ENCODE measurements at regions not wholly inside any gene's neighbourhood (a gene's known extent, or its start where the extent isn't known, plus 50 kb on each side); places are given as distances from the start of the nearest gene placed in this dataset.
"Not testable (repeated sequence)": the region's sequence is repeated elsewhere in the genome, so short reads cannot be mapped to it uniquely, and the experiment has no call there.

- no peak for DNase-seq
These were observed 2183.2 kb upstream of the AGA start for GRCh38 chr4:179625406-179625805.

DNA sequence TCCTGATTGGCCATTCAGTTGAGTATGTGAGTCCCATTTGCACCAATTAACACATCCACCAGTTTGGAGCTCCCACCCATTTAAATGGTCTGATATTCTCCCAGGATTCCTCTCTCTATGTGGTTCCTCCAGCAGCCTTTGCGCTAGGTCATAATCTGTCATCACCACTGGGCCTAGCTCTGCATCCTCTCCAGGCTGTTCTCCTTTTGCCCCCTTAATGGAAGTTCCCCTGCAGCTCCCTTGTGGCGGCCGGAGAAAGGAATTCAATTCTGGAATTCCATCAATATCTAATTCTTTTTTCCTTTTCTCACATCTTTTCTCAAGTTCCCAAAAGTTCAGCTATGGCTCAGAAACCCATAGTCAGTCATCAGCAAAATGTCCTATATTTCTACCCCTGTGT lies 2184.4 kb upstream of the AGA start:
- DNase-seq: no peak

- DNase-seq: no peak
These were observed 2189.1 kb upstream of the AGA start for GRCh38 chr4:179631321-179631720.

DNA sequence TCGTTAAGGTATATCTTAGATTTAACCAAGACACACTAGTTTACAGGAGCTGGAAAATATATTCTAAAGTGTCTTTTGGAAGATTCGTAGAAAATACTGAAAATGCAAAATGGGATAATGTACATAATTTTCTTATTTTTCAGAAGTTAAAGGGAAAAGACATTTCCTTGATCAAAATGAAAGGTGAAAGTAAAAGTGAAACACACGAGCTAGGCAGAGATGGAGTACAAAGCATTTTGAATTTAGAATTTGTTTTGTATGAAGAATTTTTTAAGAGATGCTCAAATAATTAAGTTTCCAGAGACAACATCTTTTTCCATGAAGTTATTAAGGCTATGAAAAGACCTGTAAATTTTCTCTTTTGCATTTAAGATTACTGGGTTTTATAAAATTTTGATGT lies 2192.6 kb upstream of the AGA start:
- no peak for DNase-seq

GRCh38 chr4:179662522-179662921 lies 2220.3 kb upstream of the AGA start:
- DNase-seq: no peak

DNA sequence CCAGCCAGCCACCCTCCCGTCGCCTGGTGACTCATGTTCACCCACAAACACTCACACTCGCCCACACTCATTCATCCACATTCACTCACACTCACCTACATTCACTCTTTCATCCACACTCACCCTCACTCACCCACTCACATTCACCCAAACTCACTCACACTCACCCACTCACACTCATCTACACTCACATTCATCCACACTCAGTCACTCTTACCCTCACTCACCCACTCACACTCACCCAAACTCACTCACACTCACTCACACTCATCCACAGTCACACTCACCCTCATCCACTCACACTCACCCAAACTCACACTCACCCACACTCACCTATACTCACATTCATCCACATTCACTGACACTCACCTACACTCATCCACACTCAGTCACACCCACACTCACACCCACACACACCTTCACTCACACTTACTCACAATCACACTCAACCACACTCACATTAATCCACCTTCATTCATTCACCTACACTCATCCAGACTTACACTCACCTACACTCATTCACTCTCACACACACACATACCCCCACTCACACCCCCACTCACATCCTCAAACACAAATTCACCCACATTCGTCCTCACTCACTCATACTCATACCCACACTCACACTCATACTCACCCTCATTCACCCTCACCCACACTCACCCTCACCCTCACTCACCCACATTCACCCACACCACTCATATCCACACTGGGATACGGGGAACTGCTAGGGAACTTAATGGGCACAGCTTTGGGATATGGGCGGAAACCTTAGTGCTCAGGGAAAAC lies 2221.6 kb upstream of the AGA start:
- no peak for DNase-seq

GRCh38 chr4:179664430-179665027 lies 2222.3 kb upstream of the AGA start:
- no peak for DNase-seq

GRCh38 chr4:179666226-179666625 lies 2224.0 kb upstream of the AGA start:
- DNase-seq: no peak

DNA sequence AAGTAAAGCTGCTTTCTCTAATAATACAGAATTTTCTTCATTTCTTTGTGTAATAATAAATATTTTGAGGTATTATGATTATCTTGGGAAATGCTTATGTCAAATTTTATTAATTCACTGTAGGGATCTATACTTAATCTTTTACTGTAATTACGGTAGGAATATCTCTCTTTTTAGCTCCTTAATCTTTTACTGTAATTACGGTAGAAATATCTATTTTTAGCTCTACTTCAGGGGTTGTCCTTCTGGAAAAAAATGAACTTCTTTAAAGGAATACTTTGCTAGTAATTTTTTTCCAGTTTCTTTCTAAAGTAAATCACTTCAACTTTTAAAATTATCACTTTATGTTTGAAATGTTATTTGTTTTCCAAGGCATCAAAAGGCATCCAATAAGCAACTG lies 2229.4 kb upstream of the AGA start:
- no peak for DNase-seq

GRCh38 chr4:179678093-179678814 lies 2236.0 kb upstream of the AGA start:
- no peak for DNase-seq

- not testable (repeated sequence) for DNase-seq
These were observed 2241.4 kb upstream of the AGA start for GRCh38 chr4:179683661-179684060.

- no peak for DNase-seq
These were observed 2250.0 kb upstream of the AGA start for GRCh38 chr4:179692222-179692621.

GRCh38 chr4:179695175-179695574 lies 2252.9 kb upstream of the AGA start:
- no peak for DNase-seq

GRCh38 chr4:179698321-179698720 lies 2256.1 kb upstream of the AGA start:
- no peak for DNase-seq

DNA sequence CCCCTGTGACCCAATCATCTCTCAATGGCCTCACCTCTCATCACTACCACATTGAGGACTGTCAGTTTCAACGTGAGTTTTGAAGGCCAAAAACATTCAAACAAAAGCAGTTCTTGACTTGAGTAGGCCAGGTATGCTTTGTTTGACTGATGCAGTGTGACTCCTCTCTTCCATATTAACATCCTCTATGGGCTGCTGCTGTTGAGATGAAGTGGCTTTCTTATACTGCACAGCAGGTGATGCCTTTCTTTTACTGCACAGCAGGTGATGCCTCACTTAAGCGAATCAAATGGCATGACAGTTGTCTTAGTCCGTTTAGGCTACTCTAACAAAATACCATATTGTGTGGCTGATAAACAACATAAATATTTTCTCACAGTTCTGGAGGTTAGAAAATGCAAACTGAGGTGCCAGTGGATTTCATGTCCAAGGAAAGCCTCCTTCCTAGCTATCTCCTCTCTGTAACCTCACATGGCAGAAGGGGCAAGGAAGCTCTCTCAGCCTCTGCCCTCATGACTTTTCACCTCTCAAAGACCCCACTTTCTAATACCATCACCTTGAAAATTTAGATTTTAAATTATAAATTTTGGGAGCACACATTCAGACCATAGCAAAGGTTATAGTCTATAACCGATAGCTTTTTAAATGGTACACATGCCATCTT lies 2267.9 kb upstream of the AGA start:
- no peak for DNase-seq

GRCh38 chr4:179719766-179720450 lies 2277.7 kb upstream of the AGA start:
- DNase-seq: peak; percentile 11 to 52

DNA sequence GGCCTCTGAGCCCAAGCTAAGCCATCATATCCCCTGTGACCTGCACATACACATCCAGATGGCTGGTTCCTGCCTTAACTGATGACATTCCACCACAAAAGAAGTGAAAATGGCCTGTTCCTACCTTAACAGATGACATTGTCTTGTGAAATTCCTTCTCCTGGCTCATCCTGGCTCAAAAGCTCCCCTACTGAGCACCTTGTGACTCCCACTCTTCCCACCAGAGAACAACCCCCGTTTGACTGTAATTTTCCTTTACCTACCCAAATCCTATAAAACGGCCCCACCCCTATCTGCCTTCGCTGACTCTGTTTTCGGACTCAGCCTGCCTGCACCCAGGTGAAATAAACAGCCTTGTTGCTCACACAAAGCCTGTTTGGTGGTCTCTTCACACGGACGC lies 2284.3 kb upstream of the AGA start:
- not testable (repeated sequence) for DNase-seq

DNA sequence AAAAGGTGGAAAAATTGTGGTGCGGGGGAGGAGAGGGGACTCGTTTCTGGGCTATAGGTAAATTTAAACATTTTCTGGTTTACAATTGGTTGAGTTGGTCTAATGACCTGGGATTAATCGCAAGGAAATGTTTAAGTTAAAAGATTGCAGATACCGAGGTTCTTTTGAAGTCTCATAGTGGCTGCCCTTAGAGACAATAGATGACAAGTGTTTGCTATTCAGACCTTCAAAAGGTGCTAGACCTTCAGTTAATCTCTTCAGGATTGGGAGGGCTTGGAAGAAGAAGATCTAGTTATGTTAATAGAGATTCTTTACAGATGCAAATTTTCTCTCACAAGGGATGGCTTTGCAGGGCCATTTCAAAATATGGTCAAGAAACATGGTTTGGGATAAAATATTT lies 2286.1 kb upstream of the AGA start:
- no peak for DNase-seq

DNA sequence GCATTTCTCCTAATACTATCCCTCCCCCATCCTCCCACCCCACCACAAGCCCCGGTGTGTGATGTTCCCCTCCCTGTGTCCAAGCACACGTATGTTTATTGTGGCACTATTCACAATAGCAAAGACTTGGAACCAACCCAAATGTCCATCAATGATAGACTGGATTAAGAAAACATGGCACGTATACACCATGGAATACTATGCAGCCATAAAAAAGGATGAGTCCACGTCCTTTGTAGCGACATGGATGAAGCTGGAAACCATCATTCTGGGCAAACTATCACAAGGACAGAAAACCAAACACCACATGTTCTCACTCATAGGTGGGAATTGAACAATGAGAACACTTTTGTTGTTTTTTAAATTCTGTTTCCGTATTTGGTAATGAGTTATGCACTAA lies 2294.6 kb upstream of the AGA start:
- DNase-seq: not testable (repeated sequence)

DNA sequence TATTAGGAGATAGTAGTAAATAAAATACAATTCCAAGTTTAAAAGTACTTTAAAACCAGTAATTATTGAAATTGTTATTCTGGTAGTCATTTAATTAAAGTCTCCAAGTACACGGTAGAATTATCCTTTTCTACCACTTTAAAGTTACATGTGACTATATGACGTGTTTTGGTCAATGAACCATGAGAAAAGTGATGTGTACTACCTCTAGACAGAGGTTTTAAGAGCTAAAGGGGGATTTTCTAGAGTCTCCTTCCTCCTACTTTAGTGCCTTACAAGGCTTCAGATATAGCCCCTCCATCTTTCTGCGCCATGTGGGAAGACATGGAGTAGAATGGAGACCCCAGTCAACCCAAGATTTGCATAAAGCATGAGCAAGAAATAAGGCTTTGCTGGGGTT lies 2296.6 kb upstream of the AGA start:
- DNase-seq: no peak

DNA sequence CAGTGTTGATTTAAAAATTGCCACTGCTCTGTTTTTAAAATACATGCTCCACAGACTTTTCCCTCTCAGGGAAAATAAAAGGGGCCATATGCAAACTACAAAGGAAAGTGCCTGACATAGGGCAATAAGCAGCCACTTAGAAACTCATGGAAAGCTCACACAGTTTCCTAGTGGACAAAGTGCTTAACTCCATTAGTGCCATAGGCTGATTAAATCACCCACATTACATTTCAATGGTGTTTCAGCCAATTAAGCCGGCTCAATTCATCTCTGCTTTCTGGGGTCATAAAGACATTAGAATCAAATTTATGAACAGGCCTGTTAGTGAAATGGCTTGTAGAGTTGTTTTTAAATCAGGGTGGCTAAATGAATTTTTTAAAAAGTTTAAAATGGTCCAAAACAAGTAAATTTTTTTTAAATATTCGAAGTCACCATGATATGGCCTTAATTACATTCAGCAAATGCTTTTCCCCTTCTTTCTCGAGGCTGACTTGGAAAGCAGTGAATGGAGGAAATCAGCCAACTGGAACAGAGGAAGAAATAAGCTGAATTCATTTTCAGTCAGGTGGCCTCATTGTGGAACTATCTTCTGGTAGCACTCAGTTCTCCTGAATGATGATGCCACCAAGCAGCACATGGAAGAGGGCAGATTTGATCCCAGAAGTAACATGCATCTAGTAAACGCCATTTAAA lies 2305.1 kb upstream of the AGA start:
- no peak for DNase-seq

DNA sequence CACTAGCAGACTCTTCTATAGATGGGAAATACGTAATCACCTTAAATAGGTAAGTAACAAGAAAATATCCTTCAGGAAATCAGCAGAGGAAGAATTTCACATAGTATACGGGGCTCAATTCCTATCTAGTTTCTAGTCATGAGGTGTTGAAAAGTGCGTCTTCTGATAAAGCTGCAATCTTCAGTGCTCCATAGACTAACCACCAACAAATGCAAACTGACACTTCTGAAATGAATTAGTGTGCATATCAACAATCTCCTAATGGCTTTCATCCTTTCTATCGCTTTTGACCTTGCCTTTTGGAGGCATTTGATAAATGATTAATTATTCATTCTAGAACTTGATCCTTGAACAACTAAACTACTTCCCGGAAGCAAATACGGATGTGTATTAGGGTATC lies 2306.6 kb upstream of the AGA start:
- DNase-seq: no peak

Data from NCI-H526 (cell line).